GM12892 (cell line): ENCODE measurements at regions not wholly inside any gene's neighbourhood (a gene's known extent, or its start where the extent isn't known, plus 50 kb on each side); places are given as distances from the start of the nearest gene placed in this dataset.

Source experiments
- DNase-seq: peaks from one replicate; pipeline ENCODE4 v3.0.0; 2011; ENCODE audit not compliant: insufficient read length
- FAIRE-seq: peaks from 2 replicates; lab custom pipeline; 2011; peaks lifted over from hg19 to GRCh38; lab: Jason Lieb, UNC
- POLR2A ChIP-seq: IDR thresholded peaks from 2 replicates; pipeline ENCODE4 v1.6.1; 2011; ENCODE audit warnings: low read depth, low read length, control low read depth
- POLR2AphosphoS5 ChIP-seq: IDR thresholded peaks from 2 replicates; pipeline ENCODE4 v1.6.1; 2011; ENCODE audit warnings: low read depth, low read length, control low read depth
- TAF1 ChIP-seq: IDR thresholded peaks from 2 replicates; pipeline ENCODE4 v1.6.1; 2011; ENCODE audit warnings: low read depth, mild to moderate bottlenecking, control low read depth, low read length, borderline replicate concordance

- FAIRE-seq (no peak), DNase-seq (no peak)
- TF ChIP-seq POLR2A (no peak), POLR2AphosphoS5 (no peak), TAF1 (no peak)
Measured at GRCh38 chr5:103657301-103657700, 94.7 kb upstream of the NUDT12 start.

DNA sequence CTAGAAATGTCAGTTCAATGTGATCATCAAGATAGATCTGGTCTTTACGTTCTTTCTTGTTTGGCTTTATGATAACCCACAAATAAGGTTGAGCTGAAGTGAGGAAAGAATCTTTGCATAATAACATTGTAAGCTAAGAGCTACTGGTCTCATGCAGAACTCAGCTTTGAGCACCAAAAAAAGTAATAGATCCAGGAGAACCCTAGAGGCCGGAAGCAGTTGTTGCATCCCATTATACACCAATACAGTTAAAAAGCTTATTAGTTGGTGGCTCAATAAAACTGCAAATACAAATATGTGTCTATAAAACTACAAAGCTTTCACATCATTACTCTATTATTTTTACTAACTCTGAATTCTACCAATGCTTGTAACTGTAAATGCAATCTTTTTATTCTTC is 85.5 kb upstream of the NUDT12 start:
- FAIRE-seq: no peak
- no peak for DNase-seq
- no peak for TF ChIP-seq POLR2A
- TF ChIP-seq POLR2AphosphoS5: no peak
- no peak for TF ChIP-seq TAF1

DNA sequence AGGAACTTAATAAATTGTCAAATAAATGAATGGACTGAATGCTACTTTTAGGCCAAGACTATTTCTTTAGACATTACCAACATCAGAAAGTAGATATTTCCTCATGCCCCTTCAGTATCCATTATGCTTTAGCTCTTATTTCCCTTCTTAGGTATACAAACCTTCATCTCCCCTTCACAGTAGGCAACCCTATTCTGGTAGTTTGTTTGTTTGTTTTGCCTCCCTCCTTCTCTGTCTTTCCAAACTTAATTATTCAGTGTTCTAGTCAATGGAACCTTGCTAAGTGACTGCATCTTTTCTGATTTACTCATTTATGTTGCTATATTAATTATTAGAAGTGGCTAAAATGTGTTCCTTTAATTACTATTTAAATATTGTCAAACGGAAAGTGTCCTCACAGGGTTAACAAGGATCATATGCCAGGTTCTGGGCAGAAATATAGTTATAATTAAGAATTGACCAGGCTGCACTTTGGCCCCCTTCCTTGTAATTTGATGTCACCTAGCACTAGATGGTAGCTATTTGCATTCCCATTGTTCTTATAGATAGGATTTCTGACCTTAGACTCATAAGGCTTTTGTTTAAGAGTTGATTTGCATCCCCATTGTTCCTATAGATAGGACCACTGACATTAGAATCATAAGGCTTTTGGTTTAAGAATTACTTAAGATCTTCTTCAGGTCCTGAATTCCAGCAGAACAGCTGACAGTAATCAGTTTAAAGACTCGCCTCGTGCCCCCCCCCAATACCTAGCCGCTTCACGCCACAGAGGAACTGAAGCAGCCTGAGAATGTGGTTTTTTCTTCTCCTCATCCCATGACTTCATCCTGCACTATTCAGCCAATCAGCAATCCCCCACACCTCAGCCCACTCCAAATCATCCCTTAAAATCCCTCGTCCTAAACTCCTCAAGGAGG is 84.4 kb upstream of the NUDT12 start:
- DNase-seq (no peak), FAIRE-seq (no peak)
- TF ChIP-seq POLR2AphosphoS5 (no peak), POLR2A (no peak), TAF1 (no peak)

GRCh38 chr5:103645816-103646215 is 83.2 kb upstream of the NUDT12 start:
- TF ChIP-seq POLR2A: no peak
- no peak for TF ChIP-seq TAF1
- TF ChIP-seq POLR2AphosphoS5: no peak
- DNase-seq (no peak), FAIRE-seq (no peak)

DNA sequence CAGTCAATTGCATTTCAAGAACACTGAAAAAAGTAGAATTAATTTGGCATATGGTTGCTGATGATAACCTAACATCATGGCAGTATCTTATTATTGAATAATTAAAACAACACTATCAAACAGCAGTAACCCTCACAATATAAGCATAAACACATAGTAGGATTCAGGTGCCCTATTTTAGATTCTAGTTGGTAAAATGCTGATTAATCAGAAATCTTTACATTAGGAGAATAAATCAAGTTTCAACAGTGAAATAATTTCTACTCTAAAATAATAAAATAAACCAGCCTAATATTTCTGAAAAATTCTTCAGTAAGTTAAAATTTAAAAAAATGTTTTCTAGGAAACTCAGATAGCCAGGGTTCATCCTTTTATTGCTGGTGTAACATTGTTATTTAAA is 76.4 kb upstream of the NUDT12 start:
- DNase-seq: no peak
- no peak for TF ChIP-seq POLR2A
- no peak for TF ChIP-seq TAF1
- no peak for TF ChIP-seq POLR2AphosphoS5
- FAIRE-seq: no peak

DNA sequence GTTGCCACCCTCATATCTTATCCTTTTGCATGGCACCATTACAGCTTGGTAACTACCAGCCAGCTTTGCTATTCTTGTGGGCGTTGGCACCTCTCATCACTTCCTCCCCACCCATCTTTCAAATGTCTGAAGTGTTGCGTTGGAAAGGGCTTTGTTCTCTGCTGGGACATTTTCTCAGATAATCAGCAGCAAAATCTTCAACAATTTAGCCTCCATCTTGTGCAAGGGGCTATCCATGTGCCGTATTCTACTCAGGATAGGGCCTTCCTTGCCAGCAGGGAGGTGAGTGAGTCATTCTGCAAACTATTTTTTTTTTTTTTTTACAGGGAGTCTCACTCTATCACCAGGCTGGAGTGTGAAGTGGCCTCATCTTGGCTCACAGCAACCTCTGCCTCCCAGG is 62.1 kb upstream of the NUDT12 start:
- FAIRE-seq: no peak
- DNase-seq: no peak
- TF ChIP-seq POLR2AphosphoS5: no peak
- TF ChIP-seq TAF1: no peak
- no peak for TF ChIP-seq POLR2A

DNA sequence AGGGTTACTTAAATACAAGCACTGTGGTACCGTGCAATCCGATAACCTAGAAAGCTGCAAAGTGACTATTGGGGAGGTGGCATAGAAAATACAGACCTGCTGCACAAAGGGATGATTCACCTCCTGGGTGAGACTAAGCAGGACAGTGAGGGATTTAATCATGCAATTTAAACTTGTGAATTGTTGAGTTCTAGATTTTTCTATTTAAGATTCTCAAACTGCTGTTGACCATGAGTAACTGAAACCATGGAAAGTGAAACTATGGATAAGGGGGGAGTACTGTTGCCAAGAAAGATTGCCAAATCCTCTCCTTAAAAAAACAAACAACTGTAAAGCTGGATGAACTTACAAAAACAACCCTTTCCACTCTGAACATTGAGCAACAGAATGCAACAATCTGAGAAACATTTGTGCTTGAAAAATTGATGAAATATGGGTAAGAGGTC is 61.5 kb upstream of the NUDT12 start:
- no peak for TF ChIP-seq TAF1
- TF ChIP-seq POLR2AphosphoS5: no peak
- no peak for TF ChIP-seq POLR2A
- no peak for DNase-seq
- no peak for FAIRE-seq

DNA sequence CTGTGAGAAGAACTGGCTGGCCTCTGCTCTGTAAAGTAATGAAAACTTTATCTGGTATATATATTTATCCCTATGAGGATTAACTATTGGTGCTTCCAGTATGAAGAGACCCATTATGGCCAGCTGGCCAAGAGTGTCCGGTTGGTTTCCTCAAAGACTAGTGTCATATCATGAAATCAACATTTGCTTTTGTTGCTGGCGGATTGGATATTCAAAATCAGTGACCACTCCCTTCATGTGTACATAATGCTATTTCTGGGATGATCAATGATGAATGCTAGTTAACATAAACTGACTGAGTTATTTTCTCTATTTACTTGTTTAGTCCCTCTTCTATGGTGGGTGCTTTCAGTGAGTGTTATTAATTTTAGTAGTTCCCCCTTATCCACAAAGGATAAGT is 60.8 kb upstream of the NUDT12 start:
- TF ChIP-seq POLR2A: no peak
- TF ChIP-seq POLR2AphosphoS5: no peak
- TF ChIP-seq TAF1: no peak
- FAIRE-seq: no peak
- DNase-seq: no peak

DNA sequence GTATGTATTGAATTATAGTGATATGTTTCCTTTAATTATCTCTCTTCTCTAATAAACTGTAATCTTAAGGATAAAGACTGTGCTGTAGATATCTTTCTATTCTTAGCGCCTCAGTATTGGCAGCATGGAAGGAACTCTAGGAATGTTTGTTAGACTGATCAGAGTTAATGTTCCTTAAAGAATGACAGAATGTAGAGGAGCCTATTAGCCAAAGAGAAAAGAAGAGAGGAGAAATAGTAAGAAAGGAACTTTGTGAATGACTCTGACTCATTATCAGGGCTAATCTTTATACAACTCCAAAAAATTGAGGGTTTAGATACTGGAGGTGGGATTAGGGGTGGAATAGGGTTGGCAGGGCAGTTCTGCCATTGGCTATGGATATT is 59.0 kb upstream of the NUDT12 start:
- no peak for TF ChIP-seq POLR2AphosphoS5
- TF ChIP-seq TAF1: no peak
- no peak for FAIRE-seq

GRCh38 chr5:103620851-103621547 is 58.4 kb upstream of the NUDT12 start:
- no peak for DNase-seq
- TF ChIP-seq POLR2AphosphoS5 (no peak), TAF1 (no peak), POLR2A (no peak)
- no peak for FAIRE-seq

More for the DNA sequence above, 59.0 kb upstream of the NUDT12 start:
- no peak for DNase-seq

- no peak for TF ChIP-seq POLR2A
- TF ChIP-seq POLR2AphosphoS5: no peak
- TF ChIP-seq TAF1: no peak
- DNase-seq (no peak), FAIRE-seq (no peak)
Measured at GRCh38 chr5:103617913-103618312, 55.3 kb upstream of the NUDT12 start.

DNA sequence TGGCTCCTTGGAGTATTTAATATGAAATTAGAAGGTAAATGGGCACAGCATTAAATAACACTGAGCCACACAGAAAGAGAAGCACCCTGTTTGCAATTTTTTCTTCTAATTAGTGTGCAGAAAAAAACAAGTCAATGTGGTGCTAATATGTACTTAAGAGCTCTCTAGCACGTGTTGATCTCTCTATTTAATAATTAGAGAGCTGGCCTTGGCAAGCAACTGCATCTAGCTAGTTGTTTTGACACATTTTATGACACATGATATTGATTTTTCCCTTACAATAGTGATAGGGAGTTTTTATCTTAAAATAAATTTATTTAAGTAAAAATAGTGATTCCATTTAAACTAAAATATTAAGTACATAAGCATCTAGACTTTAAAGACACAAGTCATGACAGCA is 54.5 kb upstream of the NUDT12 start:
- DNase-seq: no peak
- TF ChIP-seq TAF1: no peak
- no peak for TF ChIP-seq POLR2A
- no peak for TF ChIP-seq POLR2AphosphoS5
- FAIRE-seq: no peak
